ENCODE measurements at regions not wholly inside any gene's neighbourhood (a gene's known extent, or its start where the extent isn't known, plus 50 kb on each side); places are given as distances from the start of the nearest gene placed in this dataset.

- DNase-seq = no peak
These were observed 207.6 kb downstream of the ANAPC1 start for GRCh38 chr2:111676291-111676822.

- DNase-seq = no peak
These were observed 205.8 kb downstream of the ANAPC1 start for GRCh38 chr2:111678161-111678560.

GRCh38 chr2:111678651-111679050, 205.3 kb downstream of the ANAPC1 start:
- peak; percentile 24 for DNase-seq

- DNase-seq = no peak
These were observed 204.8 kb downstream of the ANAPC1 start for GRCh38 chr2:111679202-111679601.

GRCh38 chr2:111684611-111685010, 199.4 kb downstream of the ANAPC1 start:
- no peak for DNase-seq

GRCh38 chr2:111685342-111685741, 198.7 kb downstream of the ANAPC1 start:
- no peak for DNase-seq

GRCh38 chr2:111686994-111687393, 197.0 kb downstream of the ANAPC1 start:
- no peak for DNase-seq

GRCh38 chr2:111687911-111688310, 196.1 kb downstream of the ANAPC1 start:
- no peak for DNase-seq

- DNase-seq = no peak
These were observed 195.5 kb downstream of the ANAPC1 start for GRCh38 chr2:111688482-111688881.

GRCh38 chr2:111689174-111689573, 194.8 kb downstream of the ANAPC1 start:
- DNase-seq = no peak

GRCh38 chr2:111689941-111690340, 194.1 kb downstream of the ANAPC1 start:
- DNase-seq = no peak

- no peak for DNase-seq
These were observed 192.7 kb downstream of the ANAPC1 start for GRCh38 chr2:111691164-111691875.

- no peak for DNase-seq
These were observed 191.7 kb downstream of the ANAPC1 start for GRCh38 chr2:111692311-111692710.

- DNase-seq = no peak
These were observed 189.3 kb downstream of the ANAPC1 start for GRCh38 chr2:111694700-111695101.

GRCh38 chr2:111695441-111696007, 188.5 kb downstream of the ANAPC1 start:
- no peak for DNase-seq

- DNase-seq = no peak
These were observed 187.8 kb downstream of the ANAPC1 start for GRCh38 chr2:111696226-111696625.

- DNase-seq = no peak
These were observed 186.4 kb downstream of the ANAPC1 start for GRCh38 chr2:111697560-111697959.

- no peak for DNase-seq
These were observed 185.9 kb downstream of the ANAPC1 start for GRCh38 chr2:111698089-111698488.

- peak; percentile 0 for DNase-seq
These were observed 185.0 kb downstream of the ANAPC1 start for GRCh38 chr2:111698743-111699554.

GRCh38 chr2:111701266-111701665, 182.7 kb downstream of the ANAPC1 start:
- DNase-seq = no peak

- no peak for DNase-seq
These were observed 182.2 kb downstream of the ANAPC1 start for GRCh38 chr2:111701798-111702118.

- no peak for DNase-seq
These were observed 181.7 kb downstream of the ANAPC1 start for GRCh38 chr2:111702119-111702803.

GRCh38 chr2:111702804-111703196, 181.2 kb downstream of the ANAPC1 start:
- no peak for DNase-seq

Data from NCI-H187 treated with DMSO at 0.1 percent for 48 hours (cell line).